HG03432 (cell line): ENCODE measurements at regions not wholly inside any gene's neighbourhood (a gene's known extent, or its start where the extent isn't known, plus 50 kb on each side); places are given as distances from the start of the nearest gene placed in this dataset.
A peak's percentile ranks its signal among the peaks of the same experiment; 100 is the strongest.

ENCODE experiments used
- ATAC-seq: cut with Tn5 transposase; IDR thresholded peaks from one replicate; pipeline ENCODE4 v1.9.1; 2021; ENCODE audit warnings: mild to moderate bottlenecking, moderate library complexity; ENCODE audit not compliant: unreplicated experiment

DNA sequence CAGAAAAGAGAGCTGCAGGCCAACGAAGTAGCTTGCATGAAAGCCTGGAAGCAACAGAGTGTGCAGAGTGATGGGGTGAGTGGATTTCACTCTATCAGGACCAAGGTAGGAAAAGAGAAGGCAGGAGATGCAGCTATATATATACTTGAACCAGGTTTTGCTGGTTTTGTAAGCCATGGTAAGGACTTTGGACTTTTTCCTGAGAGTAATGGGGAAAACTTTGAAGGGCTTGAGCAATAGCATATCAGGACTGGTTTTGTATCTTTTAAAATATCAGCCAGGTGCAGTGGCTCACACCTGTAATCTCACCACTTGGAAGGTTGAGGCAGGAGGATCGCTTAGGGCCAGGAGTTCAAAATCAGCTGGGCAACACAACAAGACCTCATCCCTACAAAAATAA, 120.6 kb upstream of the NRP1 start:
- no peak for ATAC-seq

DNA sequence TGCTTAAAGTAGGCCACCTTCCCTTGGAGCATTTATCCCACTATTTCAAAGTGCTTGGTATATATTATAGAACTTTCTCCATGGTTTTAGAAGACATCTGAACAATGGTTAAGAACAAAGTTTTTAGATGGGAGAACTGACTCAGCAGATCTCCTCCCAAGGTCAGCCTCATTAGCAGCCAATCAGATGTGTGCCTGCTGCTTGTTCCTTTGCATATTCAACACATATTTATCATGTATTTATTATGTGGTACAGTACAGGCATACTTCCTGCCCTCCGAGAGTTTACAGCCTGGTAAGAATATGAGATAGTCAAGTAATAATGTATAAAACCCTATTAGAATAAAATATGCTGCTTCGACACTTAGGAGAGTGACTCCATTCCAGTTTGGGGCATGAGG, 120.1 kb upstream of the NRP1 start:
- no peak for ATAC-seq

DNA sequence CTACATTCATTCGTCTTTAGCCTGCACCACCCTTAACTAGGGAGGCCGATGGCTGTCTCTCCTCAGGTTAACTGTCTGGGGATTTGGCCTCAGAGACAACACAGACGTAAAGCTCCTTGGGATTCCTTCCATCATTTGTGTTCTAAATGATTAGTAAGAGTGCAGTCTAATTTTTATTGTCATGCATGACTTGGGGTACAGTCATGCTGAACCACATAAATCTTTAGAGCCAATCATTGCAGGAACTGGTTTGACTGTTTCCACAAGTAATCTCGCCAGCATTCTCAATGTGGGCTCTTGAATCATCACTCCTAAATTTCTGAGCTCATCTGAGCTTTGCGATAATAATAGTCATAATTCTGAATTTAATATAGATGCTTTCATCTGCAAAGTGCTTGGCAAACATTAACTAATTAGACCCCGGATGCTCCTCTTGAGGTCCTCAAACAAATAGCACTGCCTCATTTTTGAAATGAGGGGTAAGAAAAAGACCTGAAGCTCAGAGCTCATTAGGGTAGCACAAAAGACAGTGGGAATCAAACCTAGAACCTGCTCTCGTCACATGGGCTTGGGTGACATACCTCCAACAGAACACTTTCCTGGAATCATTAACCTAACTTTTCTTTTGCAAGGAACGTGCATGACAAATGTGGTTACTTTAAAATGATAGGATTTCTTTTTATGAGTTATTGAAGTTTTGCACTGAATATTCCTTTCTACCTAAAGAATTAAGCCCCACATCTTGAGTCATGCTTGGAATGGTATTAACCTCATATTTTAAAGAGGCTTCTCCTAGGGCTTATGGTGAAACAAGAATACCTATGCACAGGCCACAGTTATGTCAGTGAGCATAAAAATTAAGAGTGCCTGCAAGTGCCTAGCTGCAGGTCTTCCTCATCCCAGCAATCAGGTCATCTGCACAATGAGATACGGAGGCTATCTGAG, 118.9 kb upstream of the NRP1 start:
- ATAC-seq: no peak

DNA sequence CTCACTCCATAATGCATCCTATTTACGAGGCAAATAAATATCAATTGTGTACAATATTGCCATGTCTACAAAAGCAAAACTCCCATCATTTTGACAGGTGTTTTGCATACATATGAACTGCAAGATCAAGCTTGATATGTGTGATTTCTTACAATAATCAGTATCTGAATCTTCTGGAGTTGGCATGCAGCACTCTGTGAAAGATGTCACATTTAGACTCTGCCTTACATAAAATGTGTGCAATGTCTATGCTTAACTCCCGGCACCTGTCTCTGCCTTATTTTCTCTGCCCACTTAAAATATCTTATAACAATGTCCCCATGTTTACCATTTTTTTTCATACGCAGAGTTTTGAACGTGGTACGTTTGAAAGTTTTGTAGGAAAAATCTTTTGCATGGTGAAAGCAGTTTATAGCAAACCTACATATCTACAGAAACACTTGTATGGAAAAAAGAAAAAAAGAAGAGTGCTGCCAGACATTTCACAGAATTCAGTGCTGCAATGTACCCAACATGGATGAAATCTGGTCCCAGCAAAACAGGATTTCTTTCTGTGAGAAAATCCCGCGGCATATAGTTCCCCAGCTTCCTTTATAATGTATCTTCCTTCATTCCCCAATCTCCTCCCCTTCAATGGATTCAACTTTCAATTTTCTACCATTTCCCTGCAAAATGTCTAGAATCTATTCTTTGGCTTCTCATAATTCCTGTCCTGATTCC, 114.1 kb upstream of the NRP1 start:
- no peak for ATAC-seq

DNA sequence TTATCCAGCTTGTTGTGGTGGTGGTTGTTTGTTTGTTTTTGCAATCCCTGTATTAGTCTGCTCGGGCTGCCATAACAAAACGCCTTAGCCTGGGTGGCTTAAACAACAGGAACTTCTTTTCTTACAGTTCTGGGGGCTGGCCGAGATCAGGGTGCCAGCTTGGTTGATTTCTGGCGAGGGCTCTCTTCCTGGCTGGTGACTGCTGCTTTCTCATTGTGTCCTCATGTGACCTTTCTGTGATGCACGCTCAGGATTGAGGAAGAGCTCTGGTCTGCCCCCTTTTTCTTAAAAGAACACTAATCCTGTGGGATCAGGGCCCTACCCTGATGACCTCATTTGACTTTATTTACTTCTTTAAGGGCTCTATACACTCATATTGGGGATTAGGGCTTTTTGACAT, 107.1 kb upstream of the NRP1 start:
- ATAC-seq: no peak

DNA sequence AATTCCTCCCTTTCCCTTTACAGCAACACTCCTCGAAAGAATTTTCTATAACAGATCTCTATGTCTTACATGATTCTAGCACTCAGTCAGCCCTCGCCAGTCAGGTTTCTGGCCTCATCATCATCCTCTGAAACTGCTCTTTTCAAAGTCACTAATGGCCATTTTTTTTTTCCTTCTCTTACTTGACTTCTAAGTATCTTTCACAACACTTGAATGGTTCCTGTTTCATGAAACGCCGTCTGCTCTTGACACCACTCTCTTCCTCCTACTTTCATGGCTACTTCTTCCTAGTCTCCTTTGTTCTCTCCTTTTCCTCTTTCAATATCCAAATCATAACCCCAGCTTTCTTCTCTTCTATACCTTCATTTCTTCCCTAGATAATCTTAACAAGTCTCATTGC, 100.5 kb upstream of the NRP1 start:
- no peak for ATAC-seq

DNA sequence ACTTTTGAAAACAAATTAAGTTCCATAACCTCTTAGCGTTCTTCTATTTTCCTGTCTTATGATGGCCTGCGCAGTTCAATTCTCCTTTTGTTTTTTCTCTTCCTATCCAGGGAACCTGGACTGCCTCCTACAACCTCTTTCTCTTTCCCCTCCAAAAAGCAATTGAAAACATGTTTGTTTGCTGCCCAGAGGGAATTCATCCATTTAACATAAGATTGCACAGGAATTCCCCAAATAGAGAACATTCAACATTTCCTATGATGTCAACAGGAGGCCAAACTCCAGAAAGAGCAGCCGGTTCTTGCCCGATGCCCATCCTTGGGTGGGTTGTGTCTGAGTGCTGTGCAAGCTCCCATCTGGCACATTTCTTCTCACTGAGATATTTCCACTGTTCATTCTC, 94.2 kb upstream of the NRP1 start:
- ATAC-seq: no peak

DNA sequence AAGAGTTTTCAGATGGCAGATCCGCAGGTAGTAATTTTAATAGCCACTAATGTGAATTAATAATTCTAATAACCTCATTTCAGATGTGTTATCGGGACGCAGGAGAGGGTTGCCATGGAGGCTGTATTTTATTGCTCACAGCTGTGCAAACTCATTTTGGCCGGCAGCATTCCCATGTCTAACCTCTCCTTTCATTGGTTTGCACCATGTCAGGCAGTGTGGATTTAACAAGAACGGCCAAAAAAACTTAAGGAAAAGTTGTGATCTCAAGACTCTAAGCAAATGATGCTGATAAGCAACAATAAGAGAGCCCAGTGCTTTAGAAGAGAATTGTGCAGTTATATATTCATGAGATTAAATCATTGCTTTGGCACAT, 88.7 kb upstream of the NRP1 start:
- no peak for ATAC-seq

DNA sequence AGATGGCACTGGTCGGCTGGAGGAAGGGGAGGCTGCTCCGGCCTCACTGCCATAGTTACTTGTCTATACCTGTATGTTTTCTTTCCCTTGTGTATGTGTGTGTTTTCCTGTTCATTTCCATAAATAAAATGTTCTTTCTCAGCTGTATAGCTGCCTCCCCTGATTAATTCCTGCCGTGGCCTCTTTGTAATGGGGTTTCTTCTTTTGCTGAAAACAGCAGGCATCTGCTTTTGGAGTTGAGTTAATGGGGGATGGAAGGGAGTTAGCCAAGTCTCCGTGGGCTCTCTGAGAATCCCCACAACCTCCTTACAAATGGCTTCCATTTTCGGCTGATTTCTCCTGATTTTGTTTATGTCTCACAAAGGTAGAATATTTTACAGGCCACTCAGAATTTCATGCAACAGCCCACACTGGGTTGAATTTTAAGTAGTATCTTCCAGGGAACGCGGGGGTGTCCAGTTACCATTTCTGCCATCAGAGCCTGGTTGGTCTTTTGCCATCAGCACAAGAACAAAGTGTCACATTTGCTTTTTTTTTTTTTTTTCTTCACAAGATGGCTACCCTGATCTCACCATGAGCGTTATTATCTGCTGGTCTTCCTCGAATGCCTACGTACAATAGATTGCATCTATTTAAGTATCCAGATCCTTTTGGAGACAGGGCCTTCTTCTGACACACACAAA, 88.1 kb upstream of the NRP1 start:
- no peak for ATAC-seq

DNA sequence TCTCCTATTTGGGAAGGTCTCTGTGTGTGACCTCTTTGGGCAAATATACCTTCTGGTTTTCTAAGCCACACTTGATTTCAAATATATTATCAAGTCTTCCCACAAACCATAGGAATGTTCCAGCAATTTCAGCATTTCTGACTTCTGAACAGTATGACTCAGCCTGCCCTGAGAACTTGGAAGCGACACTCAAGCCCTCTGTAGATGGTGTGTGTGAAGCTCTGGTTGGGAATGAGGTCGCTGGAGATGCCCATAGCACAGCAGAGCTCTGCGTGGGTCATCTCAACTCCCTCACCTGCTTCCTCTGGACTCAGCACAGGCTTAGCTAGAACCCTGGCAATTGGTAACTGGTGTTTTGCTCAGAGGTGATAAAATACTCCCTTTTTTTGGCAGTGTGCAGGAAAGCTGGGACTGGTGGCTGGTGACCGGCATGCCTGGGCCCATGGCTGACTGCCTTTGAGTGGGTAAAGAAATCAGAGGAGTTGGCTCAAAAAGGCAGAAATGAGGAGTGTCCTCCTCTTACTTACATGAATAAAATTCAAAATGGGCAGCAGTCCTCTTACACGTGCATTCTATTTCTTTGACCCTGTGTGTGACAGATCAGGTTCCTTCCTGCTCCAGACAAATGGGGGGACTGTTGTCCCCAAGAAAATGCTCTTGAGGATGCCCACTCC, 87.5 kb upstream of the NRP1 start:
- ATAC-seq: no peak

DNA sequence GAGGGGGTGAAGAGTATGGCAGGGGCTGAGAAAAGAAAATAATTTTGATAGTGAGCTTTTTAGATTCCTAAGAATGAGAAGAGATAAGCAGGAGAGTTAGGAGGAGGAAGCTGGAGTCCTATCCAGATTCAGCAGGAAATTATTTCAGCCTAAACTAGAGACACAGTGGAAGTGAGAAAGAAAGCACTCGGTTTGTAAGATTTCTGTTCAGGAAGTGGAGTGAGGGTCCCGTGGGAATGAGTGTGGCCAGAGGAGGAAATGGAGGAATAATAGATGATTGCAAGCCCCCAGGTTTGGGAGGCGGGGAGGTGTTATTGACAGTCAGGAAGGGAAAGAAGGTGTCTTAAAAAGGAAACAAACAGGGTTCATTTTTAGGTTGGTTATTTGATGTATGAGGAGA, 84.8 kb upstream of the NRP1 start:
- no peak for ATAC-seq

DNA sequence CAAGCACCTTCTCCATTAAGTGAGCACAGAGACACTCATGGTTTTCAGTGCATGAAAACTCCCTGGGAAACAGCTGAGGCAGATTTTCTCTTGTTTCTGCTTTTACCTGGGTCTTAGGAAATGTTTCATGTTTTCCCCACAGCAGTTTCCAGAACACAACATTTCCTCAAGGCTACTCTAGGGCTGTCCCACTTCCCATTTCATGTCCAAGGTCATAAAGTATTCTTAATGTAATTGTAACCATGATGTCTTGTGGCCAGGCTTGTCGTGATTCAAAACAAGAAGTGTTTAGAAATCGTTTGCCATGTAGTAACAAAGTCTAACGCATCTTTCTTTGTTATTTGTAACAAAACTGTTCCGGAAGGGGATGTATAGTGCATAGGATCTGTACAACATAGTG, 83.8 kb upstream of the NRP1 start:
- ATAC-seq: no peak

DNA sequence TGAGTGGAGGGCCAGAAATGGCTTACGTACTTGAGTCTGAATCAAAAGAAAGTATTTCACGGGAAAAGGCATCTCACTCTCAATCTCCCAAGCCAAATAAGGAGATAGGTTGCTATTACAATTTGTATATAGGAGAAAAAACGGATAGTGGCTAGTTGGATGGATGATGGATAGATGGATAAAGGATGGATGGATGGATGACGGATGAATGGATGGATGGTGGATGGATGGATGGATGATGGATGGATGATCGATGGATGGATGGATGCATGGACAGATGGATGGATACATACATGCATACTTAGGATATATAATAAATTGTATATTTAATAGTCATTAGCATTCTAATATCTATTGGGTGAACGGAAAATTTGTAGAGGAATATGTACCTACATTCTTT, 82.2 kb upstream of the NRP1 start:
- ATAC-seq: no peak

DNA sequence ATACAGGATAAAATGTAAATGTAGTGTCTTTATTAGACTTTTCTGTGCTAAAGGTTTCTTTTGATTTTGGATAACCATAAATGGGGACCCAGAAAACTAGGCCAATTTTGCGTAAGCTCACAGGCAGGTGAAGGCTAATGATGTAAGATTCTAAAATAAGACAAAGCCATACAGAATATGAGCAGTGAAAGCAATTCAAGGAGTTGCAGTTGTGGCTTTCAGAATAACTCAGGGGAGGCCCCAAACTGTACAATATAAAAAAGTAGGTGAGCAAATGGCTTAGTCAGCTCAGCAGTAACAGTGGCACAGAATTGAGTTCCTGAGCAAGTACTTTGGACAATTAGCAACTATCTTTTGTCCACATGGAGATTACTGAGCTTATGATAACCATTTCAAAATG, 81.7 kb upstream of the NRP1 start:
- peak; percentile 73 for ATAC-seq

DNA sequence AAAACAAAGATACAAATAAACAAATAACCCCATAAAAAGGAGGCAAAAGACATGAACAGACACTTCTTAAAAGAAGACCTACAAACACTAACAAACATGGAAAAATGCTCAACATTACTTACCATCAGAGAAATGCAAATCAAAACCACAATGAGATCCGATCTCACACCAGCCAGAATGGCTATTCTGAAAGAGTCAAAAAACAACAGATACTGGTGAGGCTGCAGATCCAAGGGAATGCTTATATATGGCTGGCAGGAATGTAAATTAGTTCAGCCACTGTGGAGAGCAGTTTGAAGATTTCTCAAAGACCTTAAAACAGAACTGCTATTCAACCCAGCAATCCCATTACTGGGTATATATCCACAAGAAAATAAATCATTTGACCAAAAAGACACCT, 80.4 kb upstream of the NRP1 start:
- no peak for ATAC-seq

DNA sequence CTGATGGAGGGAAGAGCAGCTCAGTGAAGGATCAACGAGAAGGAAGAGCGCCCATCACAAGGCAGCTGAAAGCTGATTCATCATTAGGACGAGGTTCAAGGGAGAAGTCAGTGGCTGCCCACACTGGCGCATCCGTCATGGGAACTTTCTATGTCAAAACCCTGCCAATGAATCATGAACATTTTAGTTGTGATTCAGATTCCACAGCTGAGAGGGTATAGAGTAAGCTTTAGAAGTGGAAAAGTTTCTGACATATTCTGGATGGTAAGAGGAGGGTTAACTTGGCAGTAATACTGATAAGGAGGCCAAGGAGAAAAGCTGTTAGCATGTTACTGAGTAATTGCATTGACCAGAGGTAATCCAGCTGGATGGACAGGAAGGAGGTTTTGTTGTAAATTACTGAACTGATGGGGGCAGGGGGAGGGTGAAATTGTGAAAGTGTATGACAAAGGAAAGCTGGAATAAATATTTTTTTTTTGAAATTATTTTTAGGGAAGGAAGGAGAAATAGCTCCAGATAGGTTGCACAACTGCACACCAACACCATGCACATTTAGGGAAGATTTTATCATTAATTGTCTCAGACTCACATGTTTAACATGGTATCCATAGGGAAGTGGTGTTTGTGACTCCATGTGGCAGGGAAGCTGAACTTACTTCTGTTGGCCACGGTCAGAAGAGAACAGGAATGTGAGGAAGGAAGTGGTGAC, 78.3 kb upstream of the NRP1 start:
- no peak for ATAC-seq

DNA sequence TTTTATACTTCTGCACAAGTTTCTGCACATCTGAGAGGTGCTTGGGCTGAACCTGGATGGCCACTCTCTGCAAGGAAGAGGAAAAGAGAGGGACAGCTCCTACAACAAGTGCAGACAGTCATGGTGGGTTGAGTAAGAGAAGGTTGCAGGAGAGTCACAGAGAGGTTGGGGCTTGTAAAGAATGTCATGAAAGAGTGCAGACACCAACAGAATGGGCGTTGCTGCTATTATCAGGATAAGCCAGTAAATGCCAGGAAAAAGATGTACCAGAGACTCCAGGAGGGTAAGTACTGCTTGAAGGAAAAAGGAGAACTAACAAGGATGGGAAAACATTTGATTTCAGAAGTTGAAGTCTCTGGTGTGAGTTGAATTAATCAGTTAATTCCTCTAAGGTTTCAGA, 77.8 kb upstream of the NRP1 start:
- ATAC-seq: no peak

DNA sequence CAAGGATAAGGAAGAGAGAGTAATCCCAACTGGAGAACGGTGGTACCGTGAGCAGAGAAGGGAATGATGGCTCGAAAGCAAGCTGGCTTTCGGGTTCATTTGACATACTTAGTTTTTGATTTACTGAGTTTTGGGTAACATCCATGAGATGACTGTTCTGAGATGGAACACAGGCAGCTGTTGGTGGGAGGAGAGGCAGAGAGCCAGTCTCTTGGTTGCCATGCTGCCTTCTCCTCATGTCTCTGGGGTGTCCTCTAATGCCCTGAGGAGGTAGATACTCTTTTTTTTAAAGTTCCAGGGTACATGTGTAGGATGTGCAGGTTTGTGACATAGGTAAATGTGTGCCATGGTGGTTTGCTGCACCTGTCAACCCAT, 76.4 kb upstream of the NRP1 start:
- no peak for ATAC-seq

DNA sequence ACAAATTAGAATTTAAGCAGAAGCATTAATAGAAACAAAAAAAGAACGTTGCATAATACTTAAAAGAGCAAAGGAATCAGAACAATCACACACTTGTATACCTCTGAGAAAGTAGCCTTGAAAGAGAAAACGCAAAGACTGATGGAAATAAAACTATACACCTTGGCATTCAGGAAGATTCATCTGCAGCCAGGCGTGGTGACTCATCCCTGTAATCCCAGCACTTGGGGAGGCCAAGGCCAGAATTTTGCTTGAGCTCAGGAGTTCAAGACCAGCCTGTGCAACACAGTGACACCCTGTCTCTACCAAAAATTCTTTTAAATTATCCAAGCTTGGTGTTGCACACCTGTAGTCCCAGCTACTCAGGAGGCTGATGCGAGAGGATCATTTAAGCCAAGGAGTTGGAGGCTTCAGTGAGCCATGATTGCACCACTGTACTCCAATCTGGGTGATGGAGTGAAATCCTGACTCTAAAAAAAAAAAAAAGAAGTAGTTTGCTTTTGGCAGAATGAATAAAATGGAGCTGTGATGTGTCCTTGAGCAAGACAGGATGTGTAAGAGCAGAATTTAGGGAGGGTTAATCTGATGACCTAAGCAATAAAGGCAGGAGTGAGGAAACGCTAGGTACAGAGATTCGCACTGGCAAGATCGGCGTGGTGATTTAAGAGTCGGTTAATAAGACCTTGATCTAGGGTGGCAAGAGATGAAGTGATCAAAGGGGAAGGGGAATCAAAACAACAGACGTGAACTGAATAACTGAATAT, 75.8 kb upstream of the NRP1 start:
- no peak for ATAC-seq

DNA sequence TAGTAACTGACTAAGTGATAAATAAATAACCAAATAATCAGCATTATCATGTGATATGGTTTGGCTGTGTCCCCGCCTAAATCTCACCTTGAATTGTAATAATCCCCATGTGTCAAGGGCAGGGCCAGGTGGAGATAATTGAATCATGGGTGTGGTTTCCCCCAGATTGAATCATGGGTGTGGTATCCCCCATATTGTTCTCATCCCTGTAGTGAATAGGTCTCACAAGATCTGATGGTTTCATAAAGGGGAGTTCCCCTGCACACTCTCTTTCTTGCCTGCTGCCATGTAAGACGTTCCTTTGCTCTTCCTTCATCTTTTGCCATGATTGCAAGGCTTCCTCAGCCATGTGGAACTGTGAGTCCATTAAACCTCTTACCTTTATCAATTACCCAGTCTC, 72.1 kb upstream of the NRP1 start:
- no peak for ATAC-seq
